ENCODE measurements at regions not wholly inside any gene's neighbourhood (a gene's known extent, or its start where the extent isn't known, plus 50 kb on each side); places are given as distances from the start of the nearest gene placed in this dataset.

- no peak for DNase-seq (ENCODE audit: low read depth, low spot score)
- TF ChIP-seq, protein P1, sequence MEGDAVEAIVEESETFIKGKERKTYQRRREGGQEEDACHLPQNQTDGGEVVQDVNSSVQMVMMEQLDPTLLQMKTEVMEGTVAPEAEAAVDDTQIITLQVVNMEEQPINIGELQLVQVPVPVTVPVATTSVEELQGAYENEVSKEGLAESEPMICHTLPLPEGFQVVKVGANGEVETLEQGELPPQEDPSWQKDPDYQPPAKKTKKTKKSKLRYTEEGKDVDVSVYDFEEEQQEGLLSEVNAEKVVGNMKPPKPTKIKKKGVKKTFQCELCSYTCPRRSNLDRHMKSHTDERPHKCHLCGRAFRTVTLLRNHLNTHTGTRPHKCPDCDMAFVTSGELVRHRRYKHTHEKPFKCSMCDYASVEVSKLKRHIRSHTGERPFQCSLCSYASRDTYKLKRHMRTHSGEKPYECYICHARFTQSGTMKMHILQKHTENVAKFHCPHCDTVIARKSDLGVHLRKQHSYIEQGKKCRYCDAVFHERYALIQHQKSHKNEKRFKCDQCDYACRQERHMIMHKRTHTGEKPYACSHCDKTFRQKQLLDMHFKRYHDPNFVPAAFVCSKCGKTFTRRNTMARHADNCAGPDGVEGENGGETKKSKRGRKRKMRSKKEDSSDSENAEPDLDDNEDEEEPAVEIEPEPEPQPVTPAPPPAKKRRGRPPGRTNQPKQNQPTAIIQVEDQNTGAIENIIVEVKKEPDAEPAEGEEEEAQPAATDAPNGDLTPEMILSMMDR (IDR thresholded peaks at IDR 0.05; ENCODE audit: low read depth, low read length): no peak
- Histone ChIP-seq H3K9me3 (ENCODE audit: control insufficient read depth, insufficient read depth, low read length) (peaks cover 7% of the 10 kb centered on the region; the same call in 1 of the 2 replicates), H3K4me3 (ENCODE audit: low read depth, low read length) (no peak overlapping the region), H3K27ac (ENCODE audit: low read depth, low read length) (no peak overlapping the region), H3K27me3 (ENCODE audit: control insufficient read depth, insufficient read depth, low read length) (no peaks in the 10 kb centered on the region)
- ChIA-PET CTCF (no interaction called here), POLR2A (no interaction called here)
Measured at GRCh38 chr10:107894516-107894915, 730.0 kb upstream of the SORCS1 start.

DNA sequence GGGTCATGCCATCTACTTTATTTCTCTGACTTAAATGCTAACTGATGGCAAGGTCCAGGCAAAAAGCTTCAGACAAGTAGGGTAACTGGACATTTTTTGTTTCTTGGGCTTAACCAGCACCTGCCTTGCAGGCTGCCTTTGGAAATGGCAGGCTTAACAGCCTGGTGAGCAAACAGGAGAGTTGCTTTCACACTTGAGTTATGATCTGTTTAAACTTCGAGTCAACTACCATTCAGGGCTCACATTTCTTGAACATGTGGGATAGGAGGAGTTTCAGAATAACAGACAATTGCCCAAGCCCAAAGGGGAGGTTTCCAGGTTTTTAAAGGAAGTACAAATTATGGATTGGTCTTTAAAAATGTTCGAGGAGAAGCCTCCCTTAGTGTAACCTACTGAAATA lies 724.6 kb upstream of the SORCS1 start:
- Histone ChIP-seq H3K9me3 (ENCODE audit: control insufficient read depth, insufficient read depth, low read length) (no peaks in the 10 kb centered on the region), H3K27ac (ENCODE audit: low read depth, low read length) (no peak overlapping the region), H3K27me3 (ENCODE audit: control insufficient read depth, insufficient read depth, low read length) (no peaks in the 10 kb centered on the region), H3K4me3 (ENCODE audit: low read depth, low read length) (no peak overlapping the region)
- POLR2A ChIA-PET: no interaction called here
- CTCF ChIA-PET: no interaction called here
- no peak for DNase-seq (ENCODE audit: low read depth, low spot score)
- TF ChIP-seq, protein P1 (IDR thresholded peaks at IDR 0.05; ENCODE audit: low read depth, low read length): no peak

DNA sequence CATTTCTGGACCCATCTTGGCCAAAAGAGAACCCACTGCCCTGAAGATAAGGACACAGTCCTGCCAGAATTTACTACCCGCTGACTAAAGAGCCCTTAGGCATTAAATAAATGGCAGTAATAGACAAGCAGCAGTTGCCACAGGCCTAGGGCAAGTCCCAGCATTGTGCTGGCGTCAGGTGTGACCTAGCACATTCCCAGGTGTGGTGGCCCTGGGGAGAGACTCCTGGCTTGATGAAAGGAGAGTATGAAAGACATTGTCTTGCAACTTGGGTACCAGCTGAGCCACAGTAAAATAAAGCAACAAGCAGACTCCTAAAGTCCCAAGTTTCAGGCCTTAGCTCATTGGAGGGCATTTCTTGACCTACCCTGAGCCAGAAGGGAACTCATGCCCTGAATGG lies 715.7 kb upstream of the SORCS1 start:
- H3K9me3 ChIP-seq (ENCODE audit: control insufficient read depth, insufficient read depth, low read length): peaks cover 14% of the 10 kb centered on the region
- TF ChIP-seq, protein P1 (IDR thresholded peaks at IDR 0.05; ENCODE audit: low read depth, low read length): no peak
- H3K27ac ChIP-seq (ENCODE audit: low read depth, low read length): no peak overlapping the region
- no peak overlapping the region for H3K4me3 ChIP-seq (ENCODE audit: low read depth, low read length)
- CTCF ChIA-PET: no interaction called here
- no peak for DNase-seq (ENCODE audit: low read depth, low spot score)
- H3K27me3 ChIP-seq (ENCODE audit: control insufficient read depth, insufficient read depth, low read length): no peaks in the 10 kb centered on the region
- POLR2A ChIA-PET: no interaction called here

- POLR2A ChIA-PET: no interaction called here
- Histone ChIP-seq H3K27ac (ENCODE audit: low read depth, low read length) (no peak overlapping the region), H3K4me3 (ENCODE audit: low read depth, low read length) (no peak overlapping the region), H3K9me3 (ENCODE audit: control insufficient read depth, insufficient read depth, low read length) (peaks cover 8% of the 10 kb centered on the region), H3K27me3 (ENCODE audit: control insufficient read depth, insufficient read depth, low read length) (no peaks in the 10 kb centered on the region)
- no peak for DNase-seq (ENCODE audit: low read depth, low spot score)
- TF ChIP-seq, protein P1 (IDR thresholded peaks at IDR 0.05; ENCODE audit: low read depth, low read length): no peak
- CTCF ChIA-PET: no interaction called here
Measured at GRCh38 chr10:107873007-107873406, 708.5 kb upstream of the SORCS1 start.

DNA sequence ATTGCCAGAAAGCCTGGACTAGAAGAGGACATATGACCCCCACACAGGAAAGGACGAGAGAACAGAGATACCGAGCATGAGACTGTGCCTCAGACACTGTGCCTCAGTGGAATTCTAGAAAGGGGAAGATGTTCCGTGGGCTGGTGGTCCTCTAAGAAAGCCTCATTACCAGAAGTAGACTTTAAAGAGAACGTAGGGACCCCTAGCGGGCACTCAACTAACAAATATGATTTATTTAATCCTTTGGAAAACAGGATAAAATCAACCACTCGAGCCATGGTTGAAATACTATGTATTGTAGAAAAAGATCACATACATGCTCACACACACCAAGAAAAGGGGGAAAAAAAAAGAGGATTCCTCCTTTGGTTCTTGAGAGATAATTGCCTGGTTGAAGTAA lies 701.2 kb upstream of the SORCS1 start:
- Histone ChIP-seq H3K9me3 (ENCODE audit: control insufficient read depth, insufficient read depth, low read length) (peaks cover under 1% of the 10 kb centered on the region; the same call in 1 of the 2 replicates), H3K4me3 (ENCODE audit: low read depth, low read length) (no peak overlapping the region), H3K27me3 (ENCODE audit: control insufficient read depth, insufficient read depth, low read length) (no peaks in the 10 kb centered on the region), H3K27ac (ENCODE audit: low read depth, low read length) (no peak overlapping the region)
- POLR2A ChIA-PET: no interaction called here
- TF ChIP-seq, protein P1 (IDR thresholded peaks at IDR 0.05; ENCODE audit: low read depth, low read length): no peak
- DNase-seq (ENCODE audit: low read depth, low spot score): no peak
- CTCF ChIA-PET: no interaction called here
